ENCODE measurements at regions not wholly inside any gene's neighbourhood (a gene's known extent, or its start where the extent isn't known, plus 50 kb on each side); places are given as distances from the start of the nearest gene placed in this dataset.
A peak's percentile ranks its signal among the peaks of the same experiment; 100 is the strongest.
"Not testable (repeated sequence)": the region's sequence is repeated elsewhere in the genome, so short reads cannot be mapped to it uniquely, and the experiment has no call there.

- DNase-seq, result no peak
These were observed 576.1 kb downstream of the SLCO4C1 start for GRCh38 chr5:101720033-101720432.

- DNase-seq, result no peak
These were observed 578.4 kb downstream of the SLCO4C1 start for GRCh38 chr5:101717721-101718120.

- DNase-seq, result no peak
These were observed 579.1 kb downstream of the SLCO4C1 start for GRCh38 chr5:101716941-101717340.

GRCh38 chr5:101715790-101716189 lies 580.3 kb downstream of the SLCO4C1 start:
- not testable (repeated sequence) for DNase-seq

GRCh38 chr5:101689306-101689705 lies 606.8 kb downstream of the SLCO4C1 start:
- DNase-seq, result no peak

- DNase-seq, result no peak
These were observed 607.9 kb downstream of the SLCO4C1 start for GRCh38 chr5:101688156-101688555.

- no peak for DNase-seq
These were observed 608.6 kb downstream of the SLCO4C1 start for GRCh38 chr5:101687349-101687985.

- DNase-seq, result no peak
These were observed 609.4 kb downstream of the SLCO4C1 start for GRCh38 chr5:101686536-101687157.

- no peak for DNase-seq
These were observed 616.3 kb downstream of the SLCO4C1 start for GRCh38 chr5:101679816-101680215.

GRCh38 chr5:101678481-101679193 lies 617.4 kb downstream of the SLCO4C1 start:
- peak; percentile 43 to 51 for DNase-seq

GRCh38 chr5:101677961-101678360 lies 618.1 kb downstream of the SLCO4C1 start:
- DNase-seq, result no peak

- no peak for DNase-seq
These were observed 619.4 kb downstream of the SLCO4C1 start for GRCh38 chr5:101676646-101677045.

GRCh38 chr5:101675510-101676219 lies 620.4 kb downstream of the SLCO4C1 start:
- DNase-seq, result no peak

GRCh38 chr5:101673120-101673519 lies 623.0 kb downstream of the SLCO4C1 start:
- DNase-seq, result no peak

- DNase-seq, result no peak
These were observed 631.9 kb downstream of the SLCO4C1 start for GRCh38 chr5:101664071-101664791.

GRCh38 chr5:101663543-101663942 lies 632.5 kb downstream of the SLCO4C1 start:
- DNase-seq, result no peak

GRCh38 chr5:101662263-101662662 lies 633.8 kb downstream of the SLCO4C1 start:
- DNase-seq, result no peak

- DNase-seq, result no peak
These were observed 637.7 kb downstream of the SLCO4C1 start for GRCh38 chr5:101658433-101658832.

GRCh38 chr5:101653996-101654395 lies 642.1 kb downstream of the SLCO4C1 start:
- no peak for DNase-seq

GRCh38 chr5:101647861-101648260 lies 648.2 kb downstream of the SLCO4C1 start:
- no peak for DNase-seq

GRCh38 chr5:101643794-101644193 lies 652.3 kb downstream of the SLCO4C1 start:
- DNase-seq, result no peak

GRCh38 chr5:101637599-101637998 lies 658.5 kb downstream of the SLCO4C1 start:
- DNase-seq, result no peak

GRCh38 chr5:101627770-101628169 lies 668.3 kb downstream of the SLCO4C1 start:
- DNase-seq, result not testable (repeated sequence)

Data from stimulated activated CD4-positive, alpha-beta T cell treated with anti-CD3 and anti-CD28 coated beads, Interleukin-2, amount 100 ng/mL, for 24 hours (primary cell).